Prostate gland (tissue), 2 donors: ENCODE measurements at regions not wholly inside any gene's neighbourhood (a gene's known extent, or its start where the extent isn't known, plus 50 kb on each side); places are given as distances from the start of the nearest gene placed in this dataset.

ENCODE experiments used
- POLR2A ChIP-seq: fragments of 450-650 bp; IDR thresholded peaks from one replicate; pipeline ENCODE4 v1.6.1; 2016; ENCODE audit warnings: antibody characterized with exemption, mild to moderate bottlenecking
- POLR2AphosphoS5 ChIP-seq: sonication (generic); formaldehyde crosslinking; IDR thresholded peaks from one replicate; pipeline ENCODE4 v1.6.1; 2017; ENCODE audit warnings: antibody characterized with exemption
- TF ChIP-seq, protein P1 (sequence below), 4 experiments: fragments of 200-600 bp in 2 of 4; fragments of 450-650 bp in 2 of 4; sonication (generic) in 2 of 4; IDR thresholded peaks; 1 replicate in 3 of 4; 2 replicates in 1 of 4; pipeline ENCODE4 v1.5.1; 2016 to 2019; ENCODE audit warnings: antibody characterized with exemption in 4 of 4, mild to moderate bottlenecking in 2 of 4, moderate library complexity in 2 of 4

GRCh38 chr4:189409158-189409557 is 531.5 kb upstream of the FRG1 start:
- TF ChIP-seq, protein P1, sequence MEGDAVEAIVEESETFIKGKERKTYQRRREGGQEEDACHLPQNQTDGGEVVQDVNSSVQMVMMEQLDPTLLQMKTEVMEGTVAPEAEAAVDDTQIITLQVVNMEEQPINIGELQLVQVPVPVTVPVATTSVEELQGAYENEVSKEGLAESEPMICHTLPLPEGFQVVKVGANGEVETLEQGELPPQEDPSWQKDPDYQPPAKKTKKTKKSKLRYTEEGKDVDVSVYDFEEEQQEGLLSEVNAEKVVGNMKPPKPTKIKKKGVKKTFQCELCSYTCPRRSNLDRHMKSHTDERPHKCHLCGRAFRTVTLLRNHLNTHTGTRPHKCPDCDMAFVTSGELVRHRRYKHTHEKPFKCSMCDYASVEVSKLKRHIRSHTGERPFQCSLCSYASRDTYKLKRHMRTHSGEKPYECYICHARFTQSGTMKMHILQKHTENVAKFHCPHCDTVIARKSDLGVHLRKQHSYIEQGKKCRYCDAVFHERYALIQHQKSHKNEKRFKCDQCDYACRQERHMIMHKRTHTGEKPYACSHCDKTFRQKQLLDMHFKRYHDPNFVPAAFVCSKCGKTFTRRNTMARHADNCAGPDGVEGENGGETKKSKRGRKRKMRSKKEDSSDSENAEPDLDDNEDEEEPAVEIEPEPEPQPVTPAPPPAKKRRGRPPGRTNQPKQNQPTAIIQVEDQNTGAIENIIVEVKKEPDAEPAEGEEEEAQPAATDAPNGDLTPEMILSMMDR (IDR thresholded peaks at IDR 0.05): no peak
- TF ChIP-seq POLR2A (no peak), POLR2AphosphoS5 (no peak)
